ENCODE measurements at regions not wholly inside any gene's neighbourhood (a gene's known extent, or its start where the extent isn't known, plus 50 kb on each side); places are given as distances from the start of the nearest gene placed in this dataset.

DNA sequence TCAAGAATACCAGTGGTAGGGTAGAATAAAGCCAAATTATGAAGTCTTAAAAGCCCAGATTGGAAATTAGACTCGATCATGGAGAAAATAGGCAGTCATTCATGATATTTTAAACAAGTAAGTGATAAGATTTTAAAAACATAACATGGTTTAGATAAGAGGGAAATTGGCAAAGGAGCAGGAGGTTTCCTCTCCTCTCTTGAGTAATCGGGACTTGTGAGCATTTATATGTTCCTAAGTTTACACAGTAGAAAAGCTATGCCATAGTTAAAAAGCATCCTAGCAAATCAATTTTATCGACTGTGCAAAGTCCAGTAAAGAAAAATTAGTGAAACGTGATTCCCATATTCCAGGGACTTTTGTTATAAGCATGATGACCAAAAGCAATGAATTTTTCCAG lies 313.2 kb downstream of the AHR start (continued):
- TF ChIP-seq PCBP2 (optimal IDR thresholded peaks at IDR 0.05; ENCODE audit: low read depth, low read length, poor library complexity, severe bottlenecking) (no peak), ZNF138 (CRISPR knock-in tag; IDR thresholded peaks at IDR 0.05; ENCODE audit: low read depth) (no peak), PAXIP1 (CRISPR knock-in tag; conservative IDR thresholded peaks at IDR 0.05) (peak; percentile 75), GMEB1 (CRISPR knock-in tag; IDR thresholded peaks at IDR 0.05; ENCODE audit: borderline replicate concordance) (no peak), ARNTL (CRISPR knock-in tag; IDR thresholded peaks at IDR 0.05) (no peak), ZFAT (CRISPR knock-in tag; conservative IDR thresholded peaks at IDR 0.05) (no peak), POLR2G (IDR thresholded peaks at IDR 0.05; ENCODE audit: low read depth, low read length) (no peak), ZNF17 (CRISPR knock-in tag; IDR thresholded peaks at IDR 0.05) (no peak), GZF1 (CRISPR knock-in tag; IDR thresholded peaks at IDR 0.05) (no peak), PHF8 (CRISPR knock-in tag; IDR thresholded peaks at IDR 0.05) (no peak), FLYWCH1 (CRISPR knock-in tag; IDR thresholded peaks at IDR 0.05) (no peak), ZBTB4 (CRISPR knock-in tag; IDR thresholded peaks at IDR 0.05; ENCODE audit: borderline replicate concordance) (no peak), HOXA7 (CRISPR knock-in tag; IDR thresholded peaks at IDR 0.05) (no peak)
- TF ChIP-seq, protein P1, sequence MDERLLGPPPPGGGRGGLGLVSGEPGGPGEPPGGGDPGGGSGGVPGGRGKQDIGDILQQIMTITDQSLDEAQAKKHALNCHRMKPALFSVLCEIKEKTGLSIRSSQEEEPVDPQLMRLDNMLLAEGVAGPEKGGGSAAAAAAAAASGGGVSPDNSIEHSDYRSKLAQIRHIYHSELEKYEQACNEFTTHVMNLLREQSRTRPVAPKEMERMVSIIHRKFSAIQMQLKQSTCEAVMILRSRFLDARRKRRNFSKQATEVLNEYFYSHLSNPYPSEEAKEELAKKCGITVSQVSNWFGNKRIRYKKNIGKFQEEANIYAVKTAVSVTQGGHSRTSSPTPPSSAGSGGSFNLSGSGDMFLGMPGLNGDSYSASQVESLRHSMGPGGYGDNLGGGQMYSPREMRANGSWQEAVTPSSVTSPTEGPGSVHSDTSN (CRISPR knock-in tag; IDR thresholded peaks at IDR 0.05): no peak
- TF ChIP-seq, protein P2, sequence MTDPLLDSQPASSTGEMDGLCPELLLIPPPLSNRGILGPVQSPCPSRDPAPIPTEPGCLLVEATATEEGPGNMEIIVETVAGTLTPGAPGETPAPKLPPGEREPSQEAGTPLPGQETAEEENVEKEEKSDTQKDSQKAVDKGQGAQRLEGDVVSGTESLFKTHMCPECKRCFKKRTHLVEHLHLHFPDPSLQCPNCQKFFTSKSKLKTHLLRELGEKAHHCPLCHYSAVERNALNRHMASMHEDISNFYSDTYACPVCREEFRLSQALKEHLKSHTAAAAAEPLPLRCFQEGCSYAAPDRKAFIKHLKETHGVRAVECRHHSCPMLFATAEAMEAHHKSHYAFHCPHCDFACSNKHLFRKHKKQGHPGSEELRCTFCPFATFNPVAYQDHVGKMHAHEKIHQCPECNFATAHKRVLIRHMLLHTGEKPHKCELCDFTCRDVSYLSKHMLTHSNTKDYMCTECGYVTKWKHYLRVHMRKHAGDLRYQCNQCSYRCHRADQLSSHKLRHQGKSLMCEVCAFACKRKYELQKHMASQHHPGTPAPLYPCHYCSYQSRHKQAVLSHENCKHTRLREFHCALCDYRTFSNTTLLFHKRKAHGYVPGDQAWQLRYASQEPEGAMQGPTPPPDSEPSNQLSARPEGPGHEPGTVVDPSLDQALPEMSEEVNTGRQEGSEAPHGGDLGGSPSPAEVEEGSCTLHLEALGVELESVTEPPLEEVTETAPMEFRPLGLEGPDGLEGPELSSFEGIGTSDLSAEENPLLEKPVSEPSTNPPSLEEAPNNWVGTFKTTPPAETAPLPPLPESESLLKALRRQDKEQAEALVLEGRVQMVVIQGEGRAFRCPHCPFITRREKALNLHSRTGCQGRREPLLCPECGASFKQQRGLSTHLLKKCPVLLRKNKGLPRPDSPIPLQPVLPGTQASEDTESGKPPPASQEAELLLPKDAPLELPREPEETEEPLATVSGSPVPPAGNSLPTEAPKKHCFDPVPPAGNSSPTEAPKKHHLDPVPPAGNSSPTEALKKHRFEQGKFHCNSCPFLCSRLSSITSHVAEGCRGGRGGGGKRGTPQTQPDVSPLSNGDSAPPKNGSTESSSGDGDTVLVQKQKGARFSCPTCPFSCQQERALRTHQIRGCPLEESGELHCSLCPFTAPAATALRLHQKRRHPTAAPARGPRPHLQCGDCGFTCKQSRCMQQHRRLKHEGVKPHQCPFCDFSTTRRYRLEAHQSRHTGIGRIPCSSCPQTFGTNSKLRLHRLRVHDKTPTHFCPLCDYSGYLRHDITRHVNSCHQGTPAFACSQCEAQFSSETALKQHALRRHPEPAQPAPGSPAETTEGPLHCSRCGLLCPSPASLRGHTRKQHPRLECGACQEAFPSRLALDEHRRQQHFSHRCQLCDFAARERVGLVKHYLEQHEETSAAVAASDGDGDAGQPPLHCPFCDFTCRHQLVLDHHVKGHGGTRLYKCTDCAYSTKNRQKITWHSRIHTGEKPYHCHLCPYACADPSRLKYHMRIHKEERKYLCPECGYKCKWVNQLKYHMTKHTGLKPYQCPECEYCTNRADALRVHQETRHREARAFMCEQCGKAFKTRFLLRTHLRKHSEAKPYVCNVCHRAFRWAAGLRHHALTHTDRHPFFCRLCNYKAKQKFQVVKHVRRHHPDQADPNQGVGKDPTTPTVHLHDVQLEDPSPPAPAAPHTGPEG (CRISPR knock-in tag; IDR thresholded peaks at IDR 0.05): no peak

Measured in HepG2 (cell line).